A673 (cell line): ENCODE measurements at regions not wholly inside any gene's neighbourhood (a gene's known extent, or its start where the extent isn't known, plus 50 kb on each side); places are given as distances from the start of the nearest gene placed in this dataset.

Source experiments
- EZH2 ChIP-seq: fragments of 200-600 bp; sonication (generic); IDR thresholded peaks from 2 replicates; pipeline ENCODE4 v1.6.1; 2017; ENCODE audit warnings: borderline replicate concordance, low read depth, mild to moderate bottlenecking, mixed read lengths, antibody characterized with exemption, low read length; ENCODE audit not compliant: poor library complexity, severe bottlenecking
- TF ChIP-seq, protein P1 (sequence below): fragments of 300-800, 200-600 bp; sonication (generic); conservative IDR thresholded peaks from 2 replicates; pipeline ENCODE4 v1.5.1; 2017; ENCODE audit warnings: low read depth, mild to moderate bottlenecking, antibody characterized with exemption, low read length, moderate library complexity, mixed read lengths

DNA sequence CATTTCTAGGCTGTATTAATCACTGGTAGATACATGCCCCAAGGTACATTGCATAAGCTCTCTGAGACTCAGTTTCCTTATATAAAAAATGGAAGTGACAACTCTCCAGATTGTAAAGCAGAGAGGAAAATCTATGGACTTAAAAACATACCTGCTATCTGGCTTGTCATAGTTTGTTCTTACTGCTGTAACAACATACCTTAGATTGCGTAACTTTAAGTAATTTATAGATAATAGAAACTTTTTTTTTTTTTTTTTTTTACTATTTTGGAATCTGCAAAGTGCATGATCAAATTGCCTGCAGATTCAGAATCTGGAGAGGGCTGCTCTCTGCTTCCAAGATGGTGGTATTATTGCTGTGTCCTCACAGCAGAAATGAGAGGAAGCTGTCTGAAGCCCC, 827.7 kb upstream of the BRINP3 start:
- TF ChIP-seq, protein P1, sequence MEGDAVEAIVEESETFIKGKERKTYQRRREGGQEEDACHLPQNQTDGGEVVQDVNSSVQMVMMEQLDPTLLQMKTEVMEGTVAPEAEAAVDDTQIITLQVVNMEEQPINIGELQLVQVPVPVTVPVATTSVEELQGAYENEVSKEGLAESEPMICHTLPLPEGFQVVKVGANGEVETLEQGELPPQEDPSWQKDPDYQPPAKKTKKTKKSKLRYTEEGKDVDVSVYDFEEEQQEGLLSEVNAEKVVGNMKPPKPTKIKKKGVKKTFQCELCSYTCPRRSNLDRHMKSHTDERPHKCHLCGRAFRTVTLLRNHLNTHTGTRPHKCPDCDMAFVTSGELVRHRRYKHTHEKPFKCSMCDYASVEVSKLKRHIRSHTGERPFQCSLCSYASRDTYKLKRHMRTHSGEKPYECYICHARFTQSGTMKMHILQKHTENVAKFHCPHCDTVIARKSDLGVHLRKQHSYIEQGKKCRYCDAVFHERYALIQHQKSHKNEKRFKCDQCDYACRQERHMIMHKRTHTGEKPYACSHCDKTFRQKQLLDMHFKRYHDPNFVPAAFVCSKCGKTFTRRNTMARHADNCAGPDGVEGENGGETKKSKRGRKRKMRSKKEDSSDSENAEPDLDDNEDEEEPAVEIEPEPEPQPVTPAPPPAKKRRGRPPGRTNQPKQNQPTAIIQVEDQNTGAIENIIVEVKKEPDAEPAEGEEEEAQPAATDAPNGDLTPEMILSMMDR, result no peak
- no peak for TF ChIP-seq EZH2
